GM23338 (cell line): ENCODE measurements at regions not wholly inside any gene's neighbourhood (a gene's known extent, or its start where the extent isn't known, plus 50 kb on each side); places are given as distances from the start of the nearest gene placed in this dataset.

ENCODE experiments used
- ATAC-seq: fragments of 200-7000 bp; cut with Tn5 transposase; 3 replicates; pipeline ENCODE4 v1.9.1; 2020
- DNase-seq: peaks from one replicate; pipeline ENCODE4 v3.0.0-alpha.2; 2015; ENCODE audit warnings: low spot score
- H2AFZ ChIP-seq: fragments of 200-600 bp; sonication (generic); 2 replicates; pipeline ENCODE4 v1.8.0; 2016; ENCODE audit warnings: antibody characterized with exemption, mild to moderate bottlenecking, moderate library complexity
- H3F3A ChIP-seq: fragments of 200-600 bp; sonication (generic); replicated peaks from 2 replicates; pipeline ENCODE4 v1.8.0; 2017; ENCODE audit warnings: antibody characterized with exemption, mixed run types, low read depth
- H3K27ac ChIP-seq: fragments of 200-600 bp; sonication (generic); 2 replicates; pipeline ENCODE4 v1.6.1; 2016; ENCODE audit warnings: low read depth
- H3K27me3 ChIP-seq: fragments of 200-600 bp; sonication (generic); 2 replicates; pipeline ENCODE4 v1.8.0; 2016; ENCODE audit warnings: mild to moderate bottlenecking, mixed run types, moderate library complexity; ENCODE audit not compliant: insufficient read depth
- H3K36me3 ChIP-seq: fragments of 200-600 bp; sonication (generic); 2 replicates; pipeline ENCODE4 v1.8.0; 2016; ENCODE audit warnings: mild to moderate bottlenecking; ENCODE audit not compliant: insufficient read depth
- H3K4me1 ChIP-seq: fragments of 200-600 bp; sonication (generic); 2 replicates; pipeline ENCODE4 v1.8.0; 2016; ENCODE audit warnings: mild to moderate bottlenecking, moderate library complexity; ENCODE audit not compliant: insufficient read depth
- H3K4me2 ChIP-seq: fragments of 200-600 bp; sonication (generic); 2 replicates; pipeline ENCODE4 v1.7.1; 2017; ENCODE audit warnings: mixed run types
- H3K4me3 ChIP-seq: fragments of 200-600 bp; sonication (generic); 2 replicates; pipeline ENCODE4 v1.6.1; 2016; ENCODE audit warnings: mixed run types
- H3K79me2 ChIP-seq: fragments of 200-600 bp; sonication (generic); replicated peaks from 2 replicates; pipeline ENCODE4 v1.8.0; 2017; ENCODE audit warnings: mild to moderate bottlenecking; ENCODE audit not compliant: insufficient read depth
- H3K9me2 ChIP-seq: fragments of 200-600 bp; sonication (generic); 2 replicates; pipeline ENCODE4 v1.8.0; 2017; ENCODE audit not compliant: insufficient read depth
- H4K20me1 ChIP-seq: fragments of 200-600 bp; sonication (generic); replicated peaks from 2 replicates; pipeline ENCODE4 v1.8.0; 2017; ENCODE audit warnings: mild to moderate bottlenecking; ENCODE audit not compliant: insufficient read depth
- H3K27ac Mint-ChIP-seq: 2 replicates; pipeline ENCODE4 v1.8.0; 2020; ENCODE audit warnings: inconsistent platforms, mild to moderate bottlenecking, moderate library complexity, mixed read lengths
- H3K27me3 Mint-ChIP-seq: 3 replicates; pipeline ENCODE4 v1.8.0; 2022; ENCODE audit warnings: low read depth, mild to moderate bottlenecking, moderate library complexity, mixed read lengths, inconsistent platforms; ENCODE audit not compliant: insufficient read depth, poor library complexity
- H3K36me3 Mint-ChIP-seq: 3 replicates; pipeline ENCODE4 v1.8.0; 2021; ENCODE audit warnings: low read depth, mild to moderate bottlenecking, inconsistent platforms, moderate library complexity, mixed read lengths
- H3K4me1 Mint-ChIP-seq: 3 replicates; pipeline ENCODE4 v1.8.0; 2020; ENCODE audit warnings: mild to moderate bottlenecking, inconsistent platforms, mixed read lengths
- H3K4me3 Mint-ChIP-seq: 3 replicates; pipeline ENCODE4 v1.8.0; 2021; ENCODE audit warnings: moderate library complexity, mild to moderate bottlenecking, inconsistent platforms, mixed read lengths
- H3K9me3 Mint-ChIP-seq: 3 replicates; pipeline ENCODE4 v1.8.0; 2020; ENCODE audit warnings: moderate library complexity, mild to moderate bottlenecking, inconsistent platforms, mixed read lengths
- CREB1 ChIP-seq: fragments of 250-450 bp; sonication (Bioruptor Pico); IDR thresholded peaks from 2 replicates; pipeline ENCODE4 v1.5.0; 2020; ENCODE audit warnings: low read depth, mild to moderate bottlenecking, moderate library complexity
- EZH2 ChIP-seq: fragments of 200-600 bp; sonication (generic); IDR thresholded peaks from one replicate; pipeline ENCODE4 v1.8.0; 2017; ENCODE audit warnings: antibody characterized with exemption, mild to moderate bottlenecking, low read depth; ENCODE audit not compliant: unreplicated experiment
- EZH2phosphoT487 ChIP-seq: fragments of 200-600 bp; sonication (generic); IDR thresholded peaks from one replicate; pipeline ENCODE4 v1.8.1; 2018; ENCODE audit warnings: antibody characterized with exemption; ENCODE audit not compliant: unreplicated experiment
- JUNB ChIP-seq: IDR thresholded peaks from one replicate; pipeline ENCODE4 v1.6.1; 2016; ENCODE audit warnings: antibody characterized with exemption; ENCODE audit not compliant: unreplicated experiment
- NANOG ChIP-seq: IDR thresholded peaks from 2 replicates; pipeline ENCODE4 v1.6.1; 2016; ENCODE audit warnings: antibody characterized with exemption, borderline replicate concordance
- POLR2AphosphoS5 ChIP-seq: IDR thresholded peaks from 2 replicates; pipeline ENCODE4 v1.6.1; 2016; ENCODE audit warnings: antibody characterized with exemption, low read depth
- STAT1 ChIP-seq: IDR thresholded peaks from one replicate; pipeline ENCODE4 v1.6.1; 2016; ENCODE audit warnings: antibody characterized with exemption; ENCODE audit not compliant: unreplicated experiment
- ZNF114 ChIP-seq: fragments of 250-450 bp; sonication (Bioruptor Pico); IDR thresholded peaks from 2 replicates; pipeline ENCODE4 v1.5.0; 2020; ENCODE audit warnings: mild to moderate bottlenecking, moderate library complexity
- ZNF331 ChIP-seq: fragments of 250-450 bp; sonication (Bioruptor Pico); IDR thresholded peaks from 2 replicates; pipeline ENCODE4 v1.5.0; 2020; ENCODE audit warnings: low read depth, mild to moderate bottlenecking, moderate library complexity
- TF ChIP-seq, protein P1 (sequence below), 2 experiments: fragments of 200-600 bp in 1 of 2; sonication (generic) in 1 of 2; conservative IDR thresholded peaks; 2 replicates each; pipeline versions ENCODE4 v1.5.1 to v1.6.1; 2016 to 2017; ENCODE audit warnings: antibody characterized with exemption in 2 of 2, low read depth in 2 of 2, mild to moderate bottlenecking in 2 of 2, moderate library complexity in 1 of 2
- TF ChIP-seq, protein P2 (sequence below): IDR thresholded peaks from 2 replicates; pipeline ENCODE4 v1.6.1; 2016; ENCODE audit warnings: antibody characterized with exemption
- TF ChIP-seq, protein P3 (sequence below): IDR thresholded peaks from one replicate; pipeline ENCODE4 v1.6.1; 2018; ENCODE audit warnings: antibody characterized with exemption; ENCODE audit not compliant: unreplicated experiment

DNA sequence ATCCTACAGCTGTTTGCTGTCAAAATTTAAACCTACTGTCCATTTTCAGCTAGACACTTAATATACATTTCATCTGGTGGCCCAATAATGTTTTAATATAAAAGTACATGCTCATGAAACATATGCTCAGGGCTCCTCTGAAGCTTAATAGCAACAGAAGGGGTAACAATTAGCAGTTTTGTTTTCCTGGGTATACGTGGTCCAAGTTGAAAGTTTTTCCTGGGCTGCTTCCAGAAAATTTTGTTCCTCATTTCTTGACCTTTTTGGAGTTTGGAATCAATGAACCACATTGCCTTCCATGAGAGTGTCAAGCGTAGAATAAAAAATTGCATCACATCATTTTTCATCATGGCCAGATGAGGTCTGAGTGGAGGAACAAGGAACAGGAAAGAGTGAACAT is 537.3 kb upstream of the MGMT start:
- no peaks in the 10 kb centered on the region for H3K9me3 Mint-ChIP-seq

DNA sequence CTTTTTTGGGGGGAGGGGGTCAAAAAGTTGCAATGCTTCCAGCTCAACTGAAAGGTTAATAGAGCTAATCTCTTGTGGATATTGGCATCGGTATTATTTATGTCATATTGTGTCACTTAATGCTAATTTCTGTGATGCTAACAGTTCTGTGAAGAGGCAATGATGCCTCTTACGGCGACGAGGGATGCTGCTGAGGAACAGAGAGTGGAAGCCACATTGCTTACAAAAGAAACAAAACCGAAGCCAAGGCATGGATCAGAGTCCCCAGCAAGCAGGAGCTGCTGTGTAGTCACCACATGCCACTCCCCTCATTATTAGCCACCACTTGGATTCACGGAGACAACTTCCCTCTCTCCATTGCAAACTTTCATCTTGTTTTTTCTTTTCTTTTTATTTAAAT is 536.5 kb upstream of the MGMT start:
- ATAC-seq (no peak), DNase-seq (no peak)
- 0 out of 2 replicates have a peak, but pooled peaks cover 3% of the 10 kb centered on the region for H3K9me2 ChIP-seq
- no peak overlapping the region for H3K4me3 ChIP-seq
- H4K20me1 ChIP-seq: no peaks in the 10 kb centered on the region
- Mint-ChIP-seq H3K27me3 (peaks cover 5% of the 10 kb centered on the region), H3K4me1 (peaks cover 12% of the 10 kb centered on the region), H3K9me3 (no peaks in the 10 kb centered on the region), H3K36me3 (no peaks in the 10 kb centered on the region), H3K4me3 (no peak overlapping the region), H3K27ac (no peak overlapping the region)
- H3F3A ChIP-seq: no peaks in the 10 kb centered on the region
- no peak overlapping the region for H2AFZ ChIP-seq
- no peak overlapping the region for H3K27ac ChIP-seq
- no peak overlapping the region for H3K4me2 ChIP-seq
- H3K79me2 ChIP-seq: no peaks in the 10 kb centered on the region
- H3K4me1 ChIP-seq: no peaks in the 10 kb centered on the region; the same call in 1 of the 2 replicates
- no peaks in the 10 kb centered on the region for H3K27me3 ChIP-seq
- no peaks in the 10 kb centered on the region for H3K36me3 ChIP-seq
- TF ChIP-seq EZH2phosphoT487 (no peak), CREB1 (CRISPR knock-in tag) (no peak), POLR2AphosphoS5 (no peak), ZNF331 (no peak), STAT1 (no peak), NANOG (no peak), ZNF114 (CRISPR knock-in tag) (no peak), JUNB (no peak), EZH2 (no peak)
- TF ChIP-seq, protein P1, sequence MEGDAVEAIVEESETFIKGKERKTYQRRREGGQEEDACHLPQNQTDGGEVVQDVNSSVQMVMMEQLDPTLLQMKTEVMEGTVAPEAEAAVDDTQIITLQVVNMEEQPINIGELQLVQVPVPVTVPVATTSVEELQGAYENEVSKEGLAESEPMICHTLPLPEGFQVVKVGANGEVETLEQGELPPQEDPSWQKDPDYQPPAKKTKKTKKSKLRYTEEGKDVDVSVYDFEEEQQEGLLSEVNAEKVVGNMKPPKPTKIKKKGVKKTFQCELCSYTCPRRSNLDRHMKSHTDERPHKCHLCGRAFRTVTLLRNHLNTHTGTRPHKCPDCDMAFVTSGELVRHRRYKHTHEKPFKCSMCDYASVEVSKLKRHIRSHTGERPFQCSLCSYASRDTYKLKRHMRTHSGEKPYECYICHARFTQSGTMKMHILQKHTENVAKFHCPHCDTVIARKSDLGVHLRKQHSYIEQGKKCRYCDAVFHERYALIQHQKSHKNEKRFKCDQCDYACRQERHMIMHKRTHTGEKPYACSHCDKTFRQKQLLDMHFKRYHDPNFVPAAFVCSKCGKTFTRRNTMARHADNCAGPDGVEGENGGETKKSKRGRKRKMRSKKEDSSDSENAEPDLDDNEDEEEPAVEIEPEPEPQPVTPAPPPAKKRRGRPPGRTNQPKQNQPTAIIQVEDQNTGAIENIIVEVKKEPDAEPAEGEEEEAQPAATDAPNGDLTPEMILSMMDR (conservative IDR thresholded peaks at IDR 0.05; ENCODE audit: low read depth in 2 of 2): no peak
- TF ChIP-seq, protein P2, sequence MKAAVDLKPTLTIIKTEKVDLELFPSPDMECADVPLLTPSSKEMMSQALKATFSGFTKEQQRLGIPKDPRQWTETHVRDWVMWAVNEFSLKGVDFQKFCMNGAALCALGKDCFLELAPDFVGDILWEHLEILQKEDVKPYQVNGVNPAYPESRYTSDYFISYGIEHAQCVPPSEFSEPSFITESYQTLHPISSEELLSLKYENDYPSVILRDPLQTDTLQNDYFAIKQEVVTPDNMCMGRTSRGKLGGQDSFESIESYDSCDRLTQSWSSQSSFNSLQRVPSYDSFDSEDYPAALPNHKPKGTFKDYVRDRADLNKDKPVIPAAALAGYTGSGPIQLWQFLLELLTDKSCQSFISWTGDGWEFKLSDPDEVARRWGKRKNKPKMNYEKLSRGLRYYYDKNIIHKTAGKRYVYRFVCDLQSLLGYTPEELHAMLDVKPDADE: no peak
- TF ChIP-seq, protein P3, sequence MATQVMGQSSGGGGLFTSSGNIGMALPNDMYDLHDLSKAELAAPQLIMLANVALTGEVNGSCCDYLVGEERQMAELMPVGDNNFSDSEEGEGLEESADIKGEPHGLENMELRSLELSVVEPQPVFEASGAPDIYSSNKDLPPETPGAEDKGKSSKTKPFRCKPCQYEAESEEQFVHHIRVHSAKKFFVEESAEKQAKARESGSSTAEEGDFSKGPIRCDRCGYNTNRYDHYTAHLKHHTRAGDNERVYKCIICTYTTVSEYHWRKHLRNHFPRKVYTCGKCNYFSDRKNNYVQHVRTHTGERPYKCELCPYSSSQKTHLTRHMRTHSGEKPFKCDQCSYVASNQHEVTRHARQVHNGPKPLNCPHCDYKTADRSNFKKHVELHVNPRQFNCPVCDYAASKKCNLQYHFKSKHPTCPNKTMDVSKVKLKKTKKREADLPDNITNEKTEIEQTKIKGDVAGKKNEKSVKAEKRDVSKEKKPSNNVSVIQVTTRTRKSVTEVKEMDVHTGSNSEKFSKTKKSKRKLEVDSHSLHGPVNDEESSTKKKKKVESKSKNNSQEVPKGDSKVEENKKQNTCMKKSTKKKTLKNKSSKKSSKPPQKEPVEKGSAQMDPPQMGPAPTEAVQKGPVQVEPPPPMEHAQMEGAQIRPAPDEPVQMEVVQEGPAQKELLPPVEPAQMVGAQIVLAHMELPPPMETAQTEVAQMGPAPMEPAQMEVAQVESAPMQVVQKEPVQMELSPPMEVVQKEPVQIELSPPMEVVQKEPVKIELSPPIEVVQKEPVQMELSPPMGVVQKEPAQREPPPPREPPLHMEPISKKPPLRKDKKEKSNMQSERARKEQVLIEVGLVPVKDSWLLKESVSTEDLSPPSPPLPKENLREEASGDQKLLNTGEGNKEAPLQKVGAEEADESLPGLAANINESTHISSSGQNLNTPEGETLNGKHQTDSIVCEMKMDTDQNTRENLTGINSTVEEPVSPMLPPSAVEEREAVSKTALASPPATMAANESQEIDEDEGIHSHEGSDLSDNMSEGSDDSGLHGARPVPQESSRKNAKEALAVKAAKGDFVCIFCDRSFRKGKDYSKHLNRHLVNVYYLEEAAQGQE: no peak

More for the DNA sequence above, 537.3 kb upstream of the MGMT start:
- TF ChIP-seq, protein P3: no peak
- TF ChIP-seq STAT1: no peak
- no peaks in the 10 kb centered on the region for H3K36me3 Mint-ChIP-seq
- H4K20me1 ChIP-seq: no peaks in the 10 kb centered on the region
- H3K4me3 Mint-ChIP-seq: no peak overlapping the region
- H3K79me2 ChIP-seq: no peaks in the 10 kb centered on the region
- no peak for DNase-seq
- peaks cover 5% of the 10 kb centered on the region for H3K27me3 Mint-ChIP-seq
- H3K9me2 ChIP-seq: 0 out of 2 replicates have a peak, but pooled peaks cover 3% of the 10 kb centered on the region
- no peaks in the 10 kb centered on the region for H3K36me3 ChIP-seq
- ATAC-seq: no peak
- no peak overlapping the region for H3K4me2 ChIP-seq
- no peak overlapping the region for H2AFZ ChIP-seq
- no peaks in the 10 kb centered on the region; the same call in 1 of the 2 replicates for H3K4me1 ChIP-seq
- H3K27ac Mint-ChIP-seq: no peak overlapping the region
- H3K4me1 Mint-ChIP-seq: peaks cover 12% of the 10 kb centered on the region
- H3K27ac ChIP-seq: no peak overlapping the region
- no peaks in the 10 kb centered on the region for H3K27me3 ChIP-seq
- no peaks in the 10 kb centered on the region for H3F3A ChIP-seq
- no peak overlapping the region for H3K4me3 ChIP-seq
